ENCODE measurements at regions not wholly inside any gene's neighbourhood (a gene's known extent, or its start where the extent isn't known, plus 50 kb on each side); places are given as distances from the start of the nearest gene placed in this dataset.

DNA sequence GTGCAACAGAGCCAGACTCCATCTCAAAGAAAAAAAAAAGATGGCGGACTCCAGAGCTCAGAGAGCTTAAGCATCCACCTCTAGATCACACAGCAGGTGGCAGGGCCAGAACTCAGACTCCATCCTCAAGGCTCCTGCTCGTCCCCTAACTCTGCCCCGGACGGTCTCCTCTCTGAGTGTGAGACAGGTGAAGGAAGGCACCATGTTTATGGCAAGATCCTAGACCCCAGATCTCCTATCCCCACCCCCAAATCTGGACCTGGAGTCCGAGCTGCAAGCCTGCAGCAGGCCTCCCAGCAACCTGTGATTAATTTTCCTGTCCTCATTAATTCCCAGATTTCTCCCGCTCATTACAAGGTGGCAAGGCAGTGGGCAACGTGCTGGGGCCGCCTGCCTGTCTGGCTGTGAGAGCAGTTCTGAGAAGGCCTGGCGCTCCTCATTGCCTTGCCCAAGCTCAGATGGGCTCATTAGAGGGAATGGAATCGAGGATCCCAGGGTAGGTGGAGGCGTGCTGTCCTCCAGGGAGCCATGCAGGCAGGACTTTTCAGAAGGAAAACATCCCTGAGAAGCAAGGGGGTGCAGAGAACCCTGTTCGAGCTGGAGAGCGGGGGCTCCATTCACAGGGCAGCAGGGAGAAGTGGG is 296.6 kb upstream of the RTL1 start:
- Histone ChIP-seq H3K14ac (replicated peaks; ENCODE audit: low read depth, low read length) (no peak overlapping the region), H3K4me3 (ENCODE audit: insufficient read depth, low read depth, low read length) (no peak overlapping the region), H2AK5ac (ENCODE audit: low read depth, low read length) (no peak overlapping the region), H4K5ac (ENCODE audit: low read depth, low read length) (no peak overlapping the region), H3K36me3 (ENCODE audit: control insufficient read depth, insufficient read depth, low read length) (no peaks in the 10 kb centered on the region), H2BK5ac (ENCODE audit: low read depth, low read length, poor library complexity, severe bottlenecking) (no peak overlapping the region), H3K27ac (ENCODE audit: insufficient read depth, low read length) (no peak overlapping the region), H3K4me1 (ENCODE audit: control insufficient read depth, insufficient read depth, low read length) (no peaks in the 10 kb centered on the region), H3K79me1 (ENCODE audit: low read depth in 1 of 2, low read length in 2 of 2) (no peaks in the 10 kb centered on the region), H2BK15ac (ENCODE audit: low read depth, low read length) (no peak overlapping the region), H3K9ac (ENCODE audit: low read depth, low read length) (no peak overlapping the region), H4K20me1 (ENCODE audit: insufficient read depth, low read length) (no peaks in the 10 kb centered on the region), H3K23ac (ENCODE audit: low read depth, low read length) (no peak overlapping the region), H3K4me2 (ENCODE audit: low read depth, low read length) (no peak overlapping the region), H3K27me3 (ENCODE audit: control insufficient read depth, insufficient read depth, low read length) (peaks cover 9% of the 10 kb centered on the region; the same call in 1 of the 2 replicates), H3K56ac (ENCODE audit: extremely low read depth, insufficient read depth, low read length) (no peak overlapping the region), H4K8ac (ENCODE audit: low read depth in 2 of 2, low read length in 2 of 2) (no peak overlapping the region), H3K9me3 (ENCODE audit: control insufficient read depth, insufficient read depth, low read length) (peaks cover 10% of the 10 kb centered on the region), H4K91ac (ENCODE audit: insufficient read depth, low read depth, low read length) (no peak overlapping the region), H3K18ac (ENCODE audit: low read depth, low read length) (no peak overlapping the region), H2BK120ac (ENCODE audit: low read depth, low read length) (no peak overlapping the region), H2AFZ (replicated peaks; ENCODE audit: low read length, poor library complexity) (no peak overlapping the region), H3K4ac (ENCODE audit: low read depth, low read length) (no peak overlapping the region), H2AK9ac (replicated peaks; ENCODE audit: low read depth, low read length, poor library complexity) (no peak overlapping the region), H3K9me1 (ENCODE audit: insufficient read depth, low read length) (no peaks in the 10 kb centered on the region), H2BK20ac (ENCODE audit: low read depth, low read length) (no peak overlapping the region)
- intact Hi-C loops (cut with micrococcal nuclease), result no loop called here
- no TSS peak for BruUV-seq (replicated peaks)
- dilution Hi-C loops (cut with HindIII; ENCODE audit: low sequenced_read_pairs, unreplicated experiment), result no loop called here
- ChIA-PET CTCF (no interaction called here), POLR2A (ENCODE audit: unreplicated experiment) (no interaction called here)
- no peak for TF ChIP-seq POLR2A (IDR thresholded peaks at IDR 0.05; ENCODE audit: low read depth, low read length)
- no peak for ATAC-seq (ENCODE audit: low read depth)
- DNase-seq, result no peak
- in situ Hi-C loops (cut with MboI; ENCODE audit: low sequenced_read_pairs), result no loop called here
- 60% methylated on average over 1 of the region's 13 CpGs; no CpG with 5 or more reads in 1 of the 2 experiments for WGBS, 2 experiments (ENCODE audit: extremely low coverage in 2 of 2, insufficient read length in 1 of 2)
